HL-60 (cell line): ENCODE measurements at regions not wholly inside any gene's neighbourhood (a gene's known extent, or its start where the extent isn't known, plus 50 kb on each side); places are given as distances from the start of the nearest gene placed in this dataset.

ENCODE experiments used
- POLR2AphosphoS5 ChIP-seq: IDR thresholded peaks from 2 replicates; pipeline ENCODE4 v1.6.1; 2012; ENCODE audit warnings: low read depth
- TF ChIP-seq, protein P1 (sequence below): IDR thresholded peaks from one replicate; pipeline ENCODE4 v1.5.1; 2011; ENCODE audit warnings: low read length, control low read depth, inconsistent platforms; ENCODE audit not compliant: insufficient read depth
- TF ChIP-seq, protein P2 (sequence below): IDR thresholded peaks from 2 replicates; pipeline ENCODE4 v1.6.1; 2012; ENCODE audit warnings: low read depth; ENCODE audit not compliant: insufficient replicate concordance

DNA sequence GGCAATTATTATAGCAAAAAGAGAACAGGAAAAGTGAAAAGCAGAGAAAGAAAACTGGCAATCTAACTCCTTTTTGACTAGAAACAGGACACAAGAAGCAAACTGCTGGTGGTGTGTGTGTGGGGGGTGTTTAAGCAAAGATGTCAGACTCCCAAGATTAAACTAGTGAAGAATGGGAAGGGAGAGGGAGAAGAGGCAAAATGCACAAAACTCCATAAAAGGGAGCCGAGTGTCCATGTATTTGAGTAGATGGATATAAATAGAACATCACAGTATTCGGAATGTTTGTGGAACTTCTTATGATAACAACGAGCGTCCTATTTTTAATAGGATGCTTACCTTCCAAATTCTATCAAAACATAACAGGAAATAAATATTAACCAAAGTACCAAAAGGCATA lies 179.8 kb upstream of the TRIB2 start:
- TF ChIP-seq, protein P1, sequence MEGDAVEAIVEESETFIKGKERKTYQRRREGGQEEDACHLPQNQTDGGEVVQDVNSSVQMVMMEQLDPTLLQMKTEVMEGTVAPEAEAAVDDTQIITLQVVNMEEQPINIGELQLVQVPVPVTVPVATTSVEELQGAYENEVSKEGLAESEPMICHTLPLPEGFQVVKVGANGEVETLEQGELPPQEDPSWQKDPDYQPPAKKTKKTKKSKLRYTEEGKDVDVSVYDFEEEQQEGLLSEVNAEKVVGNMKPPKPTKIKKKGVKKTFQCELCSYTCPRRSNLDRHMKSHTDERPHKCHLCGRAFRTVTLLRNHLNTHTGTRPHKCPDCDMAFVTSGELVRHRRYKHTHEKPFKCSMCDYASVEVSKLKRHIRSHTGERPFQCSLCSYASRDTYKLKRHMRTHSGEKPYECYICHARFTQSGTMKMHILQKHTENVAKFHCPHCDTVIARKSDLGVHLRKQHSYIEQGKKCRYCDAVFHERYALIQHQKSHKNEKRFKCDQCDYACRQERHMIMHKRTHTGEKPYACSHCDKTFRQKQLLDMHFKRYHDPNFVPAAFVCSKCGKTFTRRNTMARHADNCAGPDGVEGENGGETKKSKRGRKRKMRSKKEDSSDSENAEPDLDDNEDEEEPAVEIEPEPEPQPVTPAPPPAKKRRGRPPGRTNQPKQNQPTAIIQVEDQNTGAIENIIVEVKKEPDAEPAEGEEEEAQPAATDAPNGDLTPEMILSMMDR: no peak
- no peak for TF ChIP-seq POLR2AphosphoS5
- TF ChIP-seq, protein P2, sequence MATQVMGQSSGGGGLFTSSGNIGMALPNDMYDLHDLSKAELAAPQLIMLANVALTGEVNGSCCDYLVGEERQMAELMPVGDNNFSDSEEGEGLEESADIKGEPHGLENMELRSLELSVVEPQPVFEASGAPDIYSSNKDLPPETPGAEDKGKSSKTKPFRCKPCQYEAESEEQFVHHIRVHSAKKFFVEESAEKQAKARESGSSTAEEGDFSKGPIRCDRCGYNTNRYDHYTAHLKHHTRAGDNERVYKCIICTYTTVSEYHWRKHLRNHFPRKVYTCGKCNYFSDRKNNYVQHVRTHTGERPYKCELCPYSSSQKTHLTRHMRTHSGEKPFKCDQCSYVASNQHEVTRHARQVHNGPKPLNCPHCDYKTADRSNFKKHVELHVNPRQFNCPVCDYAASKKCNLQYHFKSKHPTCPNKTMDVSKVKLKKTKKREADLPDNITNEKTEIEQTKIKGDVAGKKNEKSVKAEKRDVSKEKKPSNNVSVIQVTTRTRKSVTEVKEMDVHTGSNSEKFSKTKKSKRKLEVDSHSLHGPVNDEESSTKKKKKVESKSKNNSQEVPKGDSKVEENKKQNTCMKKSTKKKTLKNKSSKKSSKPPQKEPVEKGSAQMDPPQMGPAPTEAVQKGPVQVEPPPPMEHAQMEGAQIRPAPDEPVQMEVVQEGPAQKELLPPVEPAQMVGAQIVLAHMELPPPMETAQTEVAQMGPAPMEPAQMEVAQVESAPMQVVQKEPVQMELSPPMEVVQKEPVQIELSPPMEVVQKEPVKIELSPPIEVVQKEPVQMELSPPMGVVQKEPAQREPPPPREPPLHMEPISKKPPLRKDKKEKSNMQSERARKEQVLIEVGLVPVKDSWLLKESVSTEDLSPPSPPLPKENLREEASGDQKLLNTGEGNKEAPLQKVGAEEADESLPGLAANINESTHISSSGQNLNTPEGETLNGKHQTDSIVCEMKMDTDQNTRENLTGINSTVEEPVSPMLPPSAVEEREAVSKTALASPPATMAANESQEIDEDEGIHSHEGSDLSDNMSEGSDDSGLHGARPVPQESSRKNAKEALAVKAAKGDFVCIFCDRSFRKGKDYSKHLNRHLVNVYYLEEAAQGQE: no peak
